Liver (tissue), 7 donors: ENCODE measurements at regions not wholly inside any gene's neighbourhood (a gene's known extent, or its start where the extent isn't known, plus 50 kb on each side); places are given as distances from the start of the nearest gene placed in this dataset.
A peak's percentile ranks its signal among the peaks of the same experiment; 100 is the strongest.

Experiments used
- DNase-seq: peaks from one replicate; pipeline ENCODE4 v3.0.0-alpha.2; 2017; ENCODE audit warnings: low spot score
- H3K27ac ChIP-seq, 2 donors: one replicate each; pipeline ENCODE4 v1.7.0; 2013; ENCODE audit warnings: inconsistent platforms in 2 of 2, low read length in 2 of 2, control low read depth in 1 of 2, low read depth in 1 of 2, mild to moderate bottlenecking in 1 of 2
- H3K27me3 ChIP-seq, 4 donors: one replicate each; pipeline versions ENCODE4 v1.6.1 to v1.7.0; 2013; ENCODE audit warnings: low read length in 3 of 4, inconsistent platforms in 1 of 4, mild to moderate bottlenecking in 1 of 4, moderate library complexity in 1 of 4; ENCODE audit not compliant: control insufficient read depth in 4 of 4, insufficient read depth in 4 of 4
- H3K36me3 ChIP-seq, 4 donors: one replicate each; pipeline versions ENCODE4 v1.6.1 to v1.7.0; 2013; ENCODE audit warnings: low read length in 3 of 4, mild to moderate bottlenecking in 3 of 4, low read depth in 1 of 4, moderate library complexity in 1 of 4; ENCODE audit not compliant: control insufficient read depth in 4 of 4, insufficient read depth in 3 of 4
- H3K4me1 ChIP-seq, 4 donors: one replicate each; pipeline versions ENCODE4 v1.6.1 to v1.7.0; 2013; ENCODE audit warnings: low read length in 3 of 4, mild to moderate bottlenecking in 3 of 4, moderate library complexity in 1 of 4; ENCODE audit not compliant: control insufficient read depth in 4 of 4, insufficient read depth in 4 of 4
- H3K4me3 ChIP-seq, 3 donors: one replicate each; pipeline versions ENCODE4 v1.6.1 to v1.7.0; 2013; ENCODE audit warnings: low read length in 3 of 3, control low read depth in 1 of 3, low read depth in 1 of 3, mild to moderate bottlenecking in 1 of 3
- H3K9ac ChIP-seq, 2 donors: one replicate each; pipeline ENCODE4 v1.7.0; 2013; ENCODE audit warnings: low read length in 2 of 2, mild to moderate bottlenecking in 2 of 2, moderate library complexity in 2 of 2, control low read depth in 1 of 2, low read depth in 1 of 2
- H3K9me3 ChIP-seq, 4 donors: one replicate each; pipeline versions ENCODE4 v1.6.1 to v1.7.0; 2013; ENCODE audit warnings: low read length in 3 of 4; ENCODE audit not compliant: control insufficient read depth in 4 of 4
- ATF3 ChIP-seq: IDR thresholded peaks from 2 replicates; pipeline ENCODE4 v1.6.1; 2016; ENCODE audit warnings: antibody characterized with exemption
- EGR1 ChIP-seq, 2 donors: IDR thresholded peaks; 2 replicates each; pipeline ENCODE4 v1.6.1; 2016 to 2018; ENCODE audit warnings: antibody characterized with exemption in 2 of 2, low read depth in 2 of 2
- FOXA1 ChIP-seq: IDR thresholded peaks from 2 replicates; pipeline ENCODE4 v1.6.1; 2016; ENCODE audit warnings: antibody characterized with exemption
- FOXA2 ChIP-seq: IDR thresholded peaks from 2 replicates; pipeline ENCODE4 v1.6.1; 2016; ENCODE audit warnings: antibody characterized with exemption
- GABPA ChIP-seq, 2 donors: IDR thresholded peaks in 1 of 2; conservative IDR thresholded peaks in 1 of 2; 2 replicates each; pipeline ENCODE4 v1.6.1; 2016; ENCODE audit warnings: antibody characterized with exemption in 2 of 2, mild to moderate bottlenecking in 1 of 2, moderate library complexity in 1 of 2
- HNF4G ChIP-seq: IDR thresholded peaks from 2 replicates; pipeline ENCODE4 v1.6.1; 2016; ENCODE audit warnings: antibody characterized with exemption
- JUND ChIP-seq, 2 donors: IDR thresholded peaks; 2 replicates each; pipeline ENCODE4 v1.6.1; 2016; ENCODE audit warnings: antibody characterized with exemption in 2 of 2
- MAX ChIP-seq: IDR thresholded peaks from 2 replicates; pipeline ENCODE4 v1.6.1; 2016; ENCODE audit warnings: antibody characterized with exemption
- NR2F2 ChIP-seq: IDR thresholded peaks from 2 replicates; pipeline ENCODE4 v1.6.1; 2016; ENCODE audit warnings: antibody characterized with exemption
- RAD21 ChIP-seq, 2 donors: IDR thresholded peaks; 2 replicates each; pipeline ENCODE4 v1.6.1; 2016; ENCODE audit warnings: antibody characterized with exemption in 2 of 2, mild to moderate bottlenecking in 2 of 2
- REST ChIP-seq: IDR thresholded peaks from 2 replicates; pipeline ENCODE4 v1.6.1; 2016; ENCODE audit warnings: antibody characterized with exemption, mild to moderate bottlenecking
- RXRA ChIP-seq, 2 donors: IDR thresholded peaks; 2 replicates each; pipeline ENCODE4 v1.6.1; 2017 to 2018; ENCODE audit warnings: antibody characterized with exemption in 2 of 2, mild to moderate bottlenecking in 1 of 2
- SP1 ChIP-seq: IDR thresholded peaks from 2 replicates; pipeline ENCODE4 v1.6.1; 2018; ENCODE audit warnings: antibody characterized with exemption, mild to moderate bottlenecking
- TAF1 ChIP-seq: conservative IDR thresholded peaks from 2 replicates; pipeline ENCODE4 v1.6.1; 2016; ENCODE audit warnings: antibody characterized with exemption, mild to moderate bottlenecking
- ZBTB33 ChIP-seq: IDR thresholded peaks from 2 replicates; pipeline ENCODE4 v1.6.1; 2016; ENCODE audit warnings: antibody characterized with exemption
- WGBS: extraction: QIAGEN DNeasy Blood & Tissue Kit; methylation state at CpG from one replicate; pipeline ENCODE4 v1.1.7; 2013; 5-methylcytosine and 5-hydroxymethylcytosine counted together
- donor health status: healthy.
- donor health status: healthy.
- donor health status: healthy.
- donor health status: healthy.

GRCh38 chr22:49371325-49372110 is 456.2 kb downstream of the BRD1 start:
- no peaks in the 10 kb centered on the region for H3K4me1 ChIP-seq
- no peak overlapping the region for H3K27ac ChIP-seq
- DNase-seq, result no peak
- WGBS, result 74% methylated on average over 27 of the region's 27 CpGs
- TF ChIP-seq REST (no peak), JUND (IDR thresholded peaks at IDR 0.05) (no peak), SP1 (no peak), FOXA2 (no peak), RAD21 (IDR thresholded peaks at IDR 0.05) (no peak), HNF4G (no peak), EGR1 (IDR thresholded peaks at IDR 0.05; ENCODE audit: low read depth in 2 of 2) (no peak), MAX (no peak), FOXA1 (no peak), TAF1 (no peak), NR2F2 (no peak), RXRA (IDR thresholded peaks at IDR 0.05) (no peak), ATF3 (no peak), ZBTB33 (no peak), GABPA (IDR thresholded peaks at IDR 0.05 in 1 of 2, conservative IDR thresholded peaks at IDR 0.05 in 1 of 2) (no peak)
- H3K4me3 ChIP-seq, result no peak overlapping the region
- H3K9ac ChIP-seq, result no peak overlapping the region
- no peaks in the 10 kb centered on the region for H3K36me3 ChIP-seq
- H3K27me3 ChIP-seq, result peaks cover 0 to 2% (median 0%) of the 10 kb centered on the region in 4 donors
- H3K9me3 ChIP-seq, result no peaks in the 10 kb centered on the region

- peaks cover 0 to 2% (median 0%) of the 10 kb centered on the region in 4 donors for H3K27me3 ChIP-seq
- no peaks in the 10 kb centered on the region for H3K4me1 ChIP-seq
- no peak for TF ChIP-seq TAF1
- TF ChIP-seq ZBTB33, result no peak
- TF ChIP-seq MAX, result no peak
- TF ChIP-seq GABPA (IDR thresholded peaks at IDR 0.05 in 1 of 2, conservative IDR thresholded peaks at IDR 0.05 in 1 of 2), result no peak
- WGBS, result 79% methylated on average over 29 of the region's 29 CpGs
- no peaks in the 10 kb centered on the region for H3K36me3 ChIP-seq
- H3K9ac ChIP-seq, result no peak overlapping the region
- no peak overlapping the region for H3K4me3 ChIP-seq
- no peak overlapping the region for H3K27ac ChIP-seq
- peak; percentile 21 for DNase-seq
- no peaks in the 10 kb centered on the region for H3K9me3 ChIP-seq
Observed at GRCh38 chr22:49370627-49371301, 456.9 kb downstream of the BRD1 start.
